Left forelimb (tissue), 1 donor: ENCODE measurements at regions not wholly inside any gene's neighbourhood (a gene's known extent, or its start where the extent isn't known, plus 50 kb on each side); places are given as distances from the start of the nearest gene placed in this dataset.

Experiments used
- DNase-seq: peaks from one replicate; pipeline ENCODE4 v3.0.0-alpha.2; 2018; ENCODE audit warnings: low spot score

DNA sequence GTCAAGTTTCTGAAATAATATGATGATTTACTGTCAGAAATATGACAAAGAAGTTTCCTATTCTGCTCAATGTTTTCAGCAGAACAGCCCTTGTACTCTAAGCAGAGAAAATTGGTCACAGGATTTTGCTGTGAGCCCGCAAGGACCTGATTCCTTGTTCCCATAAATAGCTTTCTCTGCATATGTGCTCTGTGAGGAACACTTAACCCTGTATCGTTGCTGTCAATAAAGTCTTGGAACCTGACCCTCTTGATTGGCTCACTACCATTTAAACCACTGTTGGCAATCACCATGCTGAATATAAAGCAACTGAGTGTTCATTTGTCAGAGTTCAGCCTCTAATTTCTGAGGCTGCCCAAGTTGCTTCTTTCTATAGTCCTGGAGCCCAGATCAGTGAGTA is 158.2 kb upstream of the NOCT start:
- DNase-seq, result no peak

DNA sequence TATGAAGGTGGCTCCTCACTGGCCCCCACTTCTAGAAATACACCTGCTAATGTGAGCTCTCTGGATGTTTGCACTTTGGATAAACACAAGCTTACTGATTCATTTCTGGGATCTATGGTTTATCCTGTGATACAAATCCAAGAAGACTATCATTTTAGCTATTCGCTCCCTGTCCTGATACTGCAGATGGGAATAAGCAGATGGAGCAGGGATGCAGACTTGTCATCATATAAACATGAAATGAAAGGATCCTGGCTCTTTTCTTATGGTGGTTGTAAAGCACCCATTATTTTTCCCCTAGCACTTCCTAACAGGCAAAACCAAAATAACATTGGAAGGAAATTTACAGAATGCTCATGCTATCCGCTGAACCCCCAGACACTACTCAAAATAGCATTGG is 162.9 kb upstream of the NOCT start:
- DNase-seq, result no peak

- DNase-seq, result no peak
Observed at GRCh38 chr4:138851391-138852335, 163.9 kb upstream of the NOCT start.

DNA sequence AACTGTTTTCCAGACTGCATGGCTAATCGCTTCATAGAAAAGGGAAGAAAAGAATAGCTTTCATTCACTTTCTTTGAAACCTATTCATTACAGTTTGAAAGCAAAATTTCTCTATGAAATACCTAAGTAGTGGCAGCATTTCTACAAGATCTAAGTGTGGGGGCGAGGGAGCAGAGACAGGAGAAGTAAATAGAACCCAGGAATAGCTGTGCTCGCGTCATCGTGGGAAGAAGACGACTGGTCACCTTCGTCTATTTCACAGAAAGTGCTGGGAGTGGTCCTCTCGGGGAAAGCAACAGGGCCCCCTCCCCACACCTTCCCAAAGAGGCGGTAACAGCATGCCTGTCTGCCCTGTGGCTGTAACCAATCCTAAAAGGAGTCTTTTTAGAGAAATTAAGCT is 169.9 kb upstream of the NOCT start:
- DNase-seq, result no peak

- DNase-seq, result no peak
Observed at GRCh38 chr4:138845054-138845453, 170.5 kb upstream of the NOCT start.

DNA sequence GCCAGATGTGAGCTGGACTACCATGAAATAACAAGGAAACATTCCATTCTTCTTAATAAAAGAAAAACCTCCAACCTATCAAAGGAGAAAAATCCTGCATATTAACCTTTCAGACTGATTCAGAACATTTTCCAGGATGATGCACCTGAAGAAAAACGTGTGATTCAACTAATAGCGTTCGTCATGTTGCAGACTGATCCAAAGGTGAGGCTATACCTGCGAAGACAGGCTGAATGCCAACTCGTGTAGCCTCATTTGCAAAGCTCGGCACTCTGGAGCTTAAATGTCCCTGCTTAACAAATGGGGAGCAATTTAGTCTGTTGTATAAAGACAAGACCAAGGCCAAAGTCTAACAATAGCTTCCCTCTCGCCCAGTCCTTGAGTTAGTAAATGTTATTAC is 172.0 kb upstream of the NOCT start:
- DNase-seq, result no peak

- no peak for DNase-seq
Observed at GRCh38 chr4:138841343-138841742, 174.2 kb upstream of the NOCT start.

- DNase-seq, result no peak
Observed at GRCh38 chr4:138838251-138838650, 177.3 kb upstream of the NOCT start.

DNA sequence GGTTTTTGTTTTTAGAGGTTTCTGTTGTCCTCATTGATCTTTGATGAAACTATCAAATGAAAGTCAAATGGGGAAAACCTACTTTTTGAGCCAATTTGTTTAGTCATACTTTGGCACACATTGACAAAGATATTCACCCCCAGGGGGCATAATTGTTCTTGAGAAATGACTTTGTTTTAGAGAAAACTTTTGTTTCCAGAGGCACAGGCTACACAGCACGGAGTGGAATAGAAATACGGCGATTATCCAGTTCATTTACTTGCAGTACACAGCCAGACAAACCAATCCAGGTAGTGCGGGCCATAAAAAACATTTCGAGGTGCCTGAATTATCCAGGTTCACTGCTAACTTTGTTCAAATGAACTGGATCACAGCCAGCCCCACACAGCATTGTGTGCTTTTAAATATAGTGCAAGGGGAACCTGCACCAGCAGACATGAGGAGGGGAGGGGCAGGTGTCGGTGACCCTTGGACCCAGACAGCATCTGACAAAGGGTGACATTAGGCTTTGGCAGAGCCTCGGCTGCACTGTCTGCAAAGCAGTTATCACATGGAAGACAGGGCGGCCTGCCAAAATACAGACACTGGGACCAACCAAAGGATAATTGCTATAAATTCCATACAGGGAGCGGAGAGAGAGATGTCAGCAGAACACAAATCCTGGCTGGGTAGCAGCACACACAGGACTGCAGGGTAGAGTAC is 179.6 kb upstream of the NOCT start:
- no peak for DNase-seq

DNA sequence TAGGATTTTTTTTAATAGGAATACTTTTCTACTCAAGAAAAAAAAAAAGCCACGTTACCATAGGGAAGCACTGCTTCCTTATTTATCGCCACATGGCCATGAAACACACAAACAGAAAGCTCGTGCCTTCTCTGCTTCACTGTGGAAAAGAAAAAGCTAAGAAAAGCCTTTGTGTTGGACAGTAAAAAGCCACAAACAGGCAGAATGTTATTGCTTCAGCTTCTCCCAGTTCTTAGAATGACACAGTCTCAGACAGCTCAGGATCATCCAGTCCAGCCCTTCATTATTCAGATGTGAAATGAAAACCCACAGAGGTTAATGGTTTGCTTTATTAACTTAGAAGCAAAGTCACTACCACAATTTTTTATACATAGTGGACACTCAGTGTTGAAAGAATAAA is 181.6 kb upstream of the NOCT start:
- DNase-seq, result no peak

- DNase-seq, result no peak
Observed at GRCh38 chr4:138832563-138832962, 183.0 kb upstream of the NOCT start.

- no peak for DNase-seq
Observed at GRCh38 chr4:138831948-138832347, 183.6 kb upstream of the NOCT start.

DNA sequence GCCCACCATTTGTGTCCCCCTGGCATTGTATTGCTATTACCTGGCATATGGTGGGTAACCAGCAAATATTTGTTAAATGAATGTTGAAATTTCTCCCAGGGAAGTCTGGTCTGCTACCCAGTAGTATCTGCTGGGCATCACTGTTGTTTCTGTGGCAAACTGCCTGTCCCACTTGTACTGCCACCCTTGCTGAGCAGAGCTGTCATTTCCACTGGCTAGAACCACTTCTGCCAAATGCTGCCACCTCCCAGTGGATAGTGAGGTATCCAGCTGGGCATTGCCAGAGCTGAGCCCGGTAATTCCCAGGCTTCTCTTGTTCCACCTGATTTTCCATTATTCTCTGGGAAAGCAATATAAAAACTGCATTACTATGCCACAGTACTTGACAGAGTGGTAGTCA is 186.7 kb upstream of the NOCT start:
- no peak for DNase-seq

- no peak for DNase-seq
Observed at GRCh38 chr4:138826754-138827153, 188.8 kb upstream of the NOCT start.

- no peak for DNase-seq
Observed at GRCh38 chr4:138826322-138826721, 189.3 kb upstream of the NOCT start.

GRCh38 chr4:138821331-138821730 is 194.2 kb upstream of the NOCT start:
- DNase-seq, result no peak

DNA sequence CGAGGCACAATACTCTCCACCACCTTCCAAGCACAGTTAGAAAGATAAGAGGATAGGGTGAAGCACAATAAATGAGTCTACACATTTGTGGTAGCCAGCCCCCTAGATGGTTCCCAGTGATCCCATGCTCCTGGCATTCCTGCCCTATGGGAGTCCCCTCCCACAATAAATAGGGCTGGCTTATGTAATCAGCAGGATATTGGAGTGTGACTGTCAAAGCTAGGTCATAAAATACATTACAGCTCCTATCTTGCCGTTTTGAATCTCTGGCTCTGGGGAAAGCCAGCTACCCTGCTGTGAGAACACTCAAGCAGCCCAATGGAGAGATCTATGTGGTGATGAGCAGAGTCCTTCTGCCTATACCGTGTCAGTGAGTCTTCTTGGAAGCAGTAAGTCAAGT is 198.7 kb upstream of the NOCT start:
- no peak for DNase-seq

- no peak for DNase-seq
Observed at GRCh38 chr4:138815811-138816210, 199.8 kb upstream of the NOCT start.

DNA sequence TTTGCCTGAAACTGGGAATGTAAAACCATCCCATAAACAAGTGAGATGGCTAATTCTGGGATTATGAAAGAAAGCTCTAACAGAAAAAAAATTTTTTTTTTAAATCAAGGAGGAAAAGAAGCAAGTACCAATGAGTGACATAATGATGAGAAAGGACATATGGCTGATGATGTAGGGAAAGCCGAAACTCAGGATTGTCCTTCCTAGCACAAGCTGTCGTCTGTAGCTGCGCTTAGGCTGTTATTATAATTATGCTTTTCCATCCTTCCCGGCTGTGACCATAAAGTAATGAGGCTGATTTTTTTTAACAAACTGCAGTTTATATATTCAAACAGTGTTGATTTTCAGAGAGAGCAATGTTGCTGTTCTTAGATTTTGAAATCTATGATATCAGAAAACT is 209.8 kb upstream of the NOCT start:
- no peak for DNase-seq

GRCh38 chr4:138804711-138805110 is 210.9 kb upstream of the NOCT start:
- no peak for DNase-seq

- DNase-seq, result no peak
Observed at GRCh38 chr4:138803051-138803450, 212.5 kb upstream of the NOCT start.

- DNase-seq, result no peak
Observed at GRCh38 chr4:138802499-138802898, 213.1 kb upstream of the NOCT start.

GRCh38 chr4:138800421-138800820 is 215.2 kb upstream of the NOCT start:
- no peak for DNase-seq
